Fibroblast of lung (primary cell): ENCODE measurements at regions not wholly inside any gene's neighbourhood (a gene's known extent, or its start where the extent isn't known, plus 50 kb on each side); places are given as distances from the start of the nearest gene placed in this dataset.

Experiments
- CTCF ChIP-seq, 2 donors: IDR thresholded peaks in 1 of 2; conservative IDR thresholded peaks in 1 of 2; 1 replicate in 1 of 2; 2 replicates in 1 of 2; pipeline ENCODE4 v1.5.1; 2011 to 2012; ENCODE audit warnings: low read length in 2 of 2, control low read depth in 1 of 2, inconsistent platforms in 1 of 2, low read depth in 1 of 2, mild to moderate bottlenecking in 1 of 2
- EZH2 ChIP-seq: IDR thresholded peaks from 2 replicates; pipeline ENCODE4 v1.5.1; 2012; ENCODE audit warnings: low read length, control low read depth, mild to moderate bottlenecking; ENCODE audit errors: missing control alignments

GRCh38 chr11:33577204-33577603 lies 123.4 kb downstream of the C11orf91 start:
- TF ChIP-seq CTCF (conservative IDR thresholded peaks at IDR 0.05 in 1 of 2, IDR thresholded peaks at IDR 0.05 in 1 of 2; ENCODE audit: low read depth in 1 of 2, low read length in 2 of 2) (no peak), EZH2 (no peak)
